ENCODE measurements at regions not wholly inside any gene's neighbourhood (a gene's known extent, or its start where the extent isn't known, plus 50 kb on each side); places are given as distances from the start of the nearest gene placed in this dataset.
A peak's percentile ranks its signal among the peaks of the same experiment; 100 is the strongest.

DNA sequence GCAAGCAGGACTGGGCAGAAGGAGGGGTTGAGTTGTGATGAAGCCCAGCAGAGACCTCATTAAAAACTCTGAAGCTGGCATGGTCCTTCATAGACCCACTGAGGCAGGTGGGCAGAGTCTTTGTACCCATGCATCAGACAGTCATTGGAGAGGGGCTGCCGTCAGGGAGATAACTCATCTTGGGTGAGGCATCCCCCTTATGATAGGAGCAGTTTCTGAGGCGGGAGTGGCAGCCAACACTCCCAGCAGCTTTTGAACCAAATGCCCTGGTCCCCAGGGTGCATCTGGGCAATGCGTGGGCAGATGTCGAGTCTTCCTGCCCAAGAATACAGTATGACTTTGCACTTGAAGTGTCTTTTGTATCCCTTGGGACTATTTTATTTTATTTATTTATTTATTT, 68.1 kb downstream of the HTR5A start:
- no peak for DNase-seq

DNA sequence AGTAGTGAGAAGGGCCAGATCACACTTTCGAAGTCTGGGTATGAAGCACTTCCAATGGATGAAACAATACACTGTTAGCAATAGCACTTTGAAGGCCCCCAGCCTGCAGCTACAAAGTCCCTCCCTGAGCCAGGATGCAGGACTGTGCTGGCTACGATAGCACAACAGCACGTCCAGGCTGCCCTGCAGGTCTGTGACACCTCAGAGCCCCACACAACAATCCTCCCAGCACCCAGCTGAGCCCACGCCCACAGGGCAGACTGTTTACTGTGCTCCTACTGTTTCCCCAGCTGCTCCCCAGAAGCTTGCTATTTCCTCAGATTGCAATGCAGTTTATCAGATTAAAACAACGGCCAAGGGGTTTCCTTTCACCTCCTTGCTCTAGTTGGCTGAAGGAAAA, 71.4 kb downstream of the HTR5A start:
- no peak for DNase-seq

DNA sequence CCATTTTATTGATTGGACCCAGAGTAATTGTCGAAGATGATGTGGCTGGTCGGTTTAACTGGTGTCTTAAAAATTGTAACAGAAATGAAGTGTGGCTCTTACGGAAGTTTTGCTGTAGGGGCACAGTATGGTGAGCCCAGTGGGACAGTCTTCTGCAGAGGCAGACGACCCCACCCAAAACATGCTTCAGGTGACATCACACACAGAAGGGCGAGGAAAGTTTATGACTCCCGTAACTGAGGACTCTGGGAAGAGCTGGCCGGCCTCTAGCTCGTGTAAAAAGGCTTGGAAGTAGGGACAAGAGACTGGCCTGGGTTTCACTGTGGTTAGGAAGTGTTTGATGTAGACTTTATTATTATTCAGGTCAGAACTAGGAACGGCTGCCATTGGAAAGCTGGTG, 73.3 kb downstream of the HTR5A start:
- no peak for DNase-seq

DNA sequence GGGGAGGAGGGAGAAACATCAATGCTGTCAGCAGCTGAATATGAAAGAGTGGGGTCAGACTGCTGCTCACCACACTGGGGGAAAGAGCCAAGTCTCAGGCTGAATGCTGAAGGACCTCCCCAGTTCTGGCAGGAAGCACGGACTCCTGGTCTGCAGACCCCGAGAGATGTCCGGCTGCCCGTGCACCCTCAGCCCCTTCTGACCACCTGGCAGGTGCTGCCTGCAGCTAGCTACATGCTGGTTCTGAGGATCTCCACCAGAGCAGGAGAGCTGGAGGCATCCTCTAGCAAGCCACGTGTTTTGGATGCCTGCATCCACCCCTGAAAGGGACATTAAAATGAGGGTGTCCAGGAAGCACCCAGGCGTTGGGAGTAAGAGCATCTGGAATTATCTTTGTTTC, 74.2 kb downstream of the HTR5A start:
- no peak for DNase-seq

DNA sequence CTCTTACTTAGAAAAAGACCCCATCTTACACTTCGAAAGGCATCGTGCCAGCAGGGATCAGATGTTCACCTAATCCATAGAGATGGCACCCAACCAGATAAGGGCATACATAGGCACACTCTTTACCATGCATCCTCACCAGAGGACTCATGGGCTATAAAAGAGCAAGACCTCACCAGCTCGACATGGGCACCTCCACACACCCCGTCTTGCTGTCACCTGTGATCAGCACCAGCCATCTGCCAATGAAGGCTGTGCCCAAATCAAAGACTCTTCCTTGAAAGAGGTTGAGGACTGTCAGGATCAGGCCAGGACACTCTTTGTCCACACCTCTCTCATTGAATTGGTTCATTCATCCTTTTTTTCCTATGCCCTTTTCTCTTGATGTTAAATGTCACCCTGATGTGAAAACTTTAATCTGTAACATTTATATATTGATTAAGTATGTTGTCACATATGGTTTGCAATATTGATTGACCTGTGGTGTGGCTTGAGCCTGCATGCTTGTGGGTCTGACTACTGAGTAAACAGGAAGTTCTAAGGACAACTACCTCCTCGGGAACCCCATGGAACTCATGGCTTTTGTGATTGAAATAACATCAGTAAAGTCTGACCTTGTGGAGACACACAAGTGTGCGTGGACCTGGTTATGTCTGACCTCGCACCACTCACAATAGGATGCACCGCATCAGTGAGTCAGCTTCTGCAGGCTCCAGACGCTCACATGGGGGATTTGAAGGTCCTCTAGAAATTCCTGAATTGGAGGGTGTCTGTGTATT, 75.5 kb downstream of the HTR5A start:
- DNase-seq = no peak

DNA sequence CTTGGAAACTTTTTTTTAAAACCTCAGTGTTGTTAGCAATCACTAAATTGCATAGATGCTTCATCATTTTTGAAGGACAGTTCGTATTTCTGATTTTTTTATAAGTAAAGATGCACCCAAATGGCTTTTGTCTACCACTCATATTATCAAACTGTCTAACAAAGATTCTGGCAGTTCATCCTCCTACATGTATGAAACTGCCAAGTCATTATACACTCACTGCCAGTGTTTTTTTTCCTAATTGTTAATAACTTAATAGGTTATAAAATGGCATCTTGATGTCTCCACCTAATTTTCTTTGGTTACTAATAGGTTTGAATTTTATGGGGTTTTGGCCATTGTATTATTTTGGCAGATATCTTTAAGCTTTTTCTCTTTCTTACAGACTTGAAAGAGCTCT, 77.0 kb downstream of the HTR5A start:
- DNase-seq = no peak

DNA sequence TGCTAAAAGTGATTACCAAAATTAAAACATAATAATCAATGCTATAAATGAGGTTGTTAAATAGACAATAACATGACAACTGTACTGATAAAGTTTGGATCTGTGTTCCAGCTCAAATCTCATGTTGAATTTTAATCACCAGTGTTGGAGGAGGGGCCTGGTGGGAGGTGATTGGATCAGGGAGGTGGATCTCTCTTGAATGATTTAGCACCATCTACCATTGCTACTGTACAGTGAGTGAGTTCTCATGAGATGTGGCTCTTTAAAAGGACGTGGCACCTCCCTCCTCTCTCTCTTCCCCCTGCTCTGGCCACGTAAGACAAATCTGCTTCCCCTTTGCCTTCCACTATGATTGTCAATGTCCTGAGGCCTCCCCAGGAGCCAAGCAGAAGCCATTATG, 77.5 kb downstream of the HTR5A start:
- no peak for DNase-seq

DNA sequence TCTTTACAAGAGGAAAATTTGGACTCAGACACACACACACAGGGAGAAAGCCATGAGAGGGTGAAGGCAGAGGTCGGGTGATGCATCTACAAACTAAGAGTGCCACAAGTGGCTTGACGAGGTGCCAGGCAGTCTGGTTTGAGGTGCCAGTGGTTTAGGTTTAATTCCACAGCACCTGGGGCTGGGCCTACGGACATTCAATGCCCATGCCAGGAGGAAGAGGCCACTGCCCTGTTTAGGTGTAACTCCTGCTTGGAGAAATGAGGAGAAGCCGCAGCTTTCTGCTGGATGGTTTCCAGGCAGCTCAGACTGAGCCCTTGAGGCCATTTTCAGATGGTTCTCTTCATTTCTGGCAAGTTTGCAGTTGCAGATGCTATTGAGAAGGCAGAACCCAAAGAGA, 83.6 kb downstream of the HTR5A start:
- DNase-seq = no peak

DNA sequence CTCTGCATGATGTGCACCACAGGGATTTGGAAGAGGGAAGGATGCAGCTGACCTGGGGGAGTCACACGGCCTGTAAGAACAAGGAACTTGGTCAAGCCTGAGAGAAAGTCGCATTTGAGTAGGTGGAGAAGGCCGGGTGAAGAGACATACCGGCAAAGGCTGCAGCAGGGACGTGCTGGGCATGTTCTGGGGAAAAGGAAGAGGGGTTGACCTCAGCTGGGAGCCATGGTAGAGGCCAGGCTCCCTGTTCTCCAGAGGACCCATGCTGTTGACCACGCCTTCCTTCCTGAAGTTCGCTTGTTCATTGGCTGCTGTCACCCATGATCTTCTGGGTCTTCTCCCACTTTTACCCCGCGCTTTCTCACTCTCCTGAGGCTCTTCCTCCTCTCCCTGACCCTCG, 84.5 kb downstream of the HTR5A start:
- no peak for DNase-seq

DNA sequence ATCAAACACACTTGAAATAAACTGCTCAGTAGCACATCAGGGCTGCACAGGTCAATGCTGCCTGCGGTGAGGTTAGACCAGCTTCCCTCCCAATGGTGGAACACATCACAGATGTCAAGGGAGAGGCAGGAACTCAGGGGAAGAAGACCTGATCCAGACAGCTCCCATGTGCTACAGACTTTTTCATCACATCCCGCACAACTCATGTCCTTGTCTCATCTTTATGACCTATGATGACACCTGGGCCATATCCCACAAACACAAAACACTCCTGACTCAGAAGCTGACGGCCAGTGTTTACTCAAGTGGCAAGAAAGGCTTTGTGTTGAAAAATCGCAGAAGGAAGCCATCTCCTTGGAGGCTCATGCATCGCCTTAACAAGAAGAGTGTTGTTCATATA, 91.6 kb downstream of the HTR5A start:
- DNase-seq = no peak

DNA sequence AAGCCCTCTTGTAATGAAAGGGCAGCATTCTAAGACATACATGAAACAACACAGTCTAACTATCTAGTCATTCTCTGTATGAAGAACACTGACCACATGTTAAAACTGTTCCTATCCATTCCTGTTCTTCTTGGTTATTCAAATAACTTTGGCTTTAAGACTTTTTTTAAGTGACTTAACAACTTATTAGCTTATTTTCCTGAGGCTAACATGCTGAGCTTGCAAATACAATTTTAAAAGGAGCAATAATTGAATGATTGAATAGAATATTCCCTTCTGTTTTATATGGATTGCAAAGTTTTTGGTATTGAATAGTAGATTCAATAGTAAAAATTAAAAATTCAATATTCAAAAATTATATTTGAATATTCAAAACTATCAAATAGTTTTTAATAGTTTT, 92.3 kb downstream of the HTR5A start:
- no peak for DNase-seq

DNA sequence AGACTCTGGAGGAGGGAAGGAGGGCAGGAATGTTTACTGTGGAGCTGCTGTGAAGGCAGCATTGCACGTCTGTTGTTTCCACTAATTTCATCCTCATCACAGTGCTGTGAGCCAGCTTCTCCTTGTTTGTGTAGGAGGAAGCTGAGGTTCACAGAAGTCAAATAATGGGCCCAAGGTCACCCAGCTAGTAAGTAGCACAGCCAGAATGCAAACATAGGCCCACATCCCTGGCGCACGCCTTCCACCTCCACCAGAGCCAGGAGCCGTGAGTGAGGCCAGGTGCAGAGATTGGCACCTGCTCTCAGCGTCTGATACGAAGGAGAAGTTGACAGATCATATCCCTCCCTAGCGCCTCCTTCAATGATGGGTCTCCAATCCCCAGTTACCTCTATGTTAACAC, 93.6 kb downstream of the HTR5A start:
- no peak for DNase-seq

DNA sequence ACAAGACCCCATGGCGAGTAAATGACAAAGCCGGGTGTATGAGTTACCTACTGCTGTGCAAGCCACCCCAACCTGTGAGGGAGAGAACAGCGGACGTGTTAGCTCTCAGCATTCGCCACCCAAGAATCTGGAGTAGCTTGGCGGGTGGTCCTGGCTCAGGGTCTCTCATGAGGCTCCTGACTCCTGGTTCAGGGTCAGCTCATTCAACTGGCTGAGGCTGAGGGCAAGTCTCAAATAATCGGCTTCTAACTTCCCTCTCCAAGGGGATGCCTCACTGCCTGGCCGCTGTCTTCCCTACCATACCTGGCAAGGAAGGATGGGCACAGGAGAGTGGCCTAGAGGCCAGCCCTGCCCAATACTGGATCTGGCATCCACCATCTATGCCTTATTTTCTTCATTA, 94.2 kb downstream of the HTR5A start:
- no peak for DNase-seq

DNA sequence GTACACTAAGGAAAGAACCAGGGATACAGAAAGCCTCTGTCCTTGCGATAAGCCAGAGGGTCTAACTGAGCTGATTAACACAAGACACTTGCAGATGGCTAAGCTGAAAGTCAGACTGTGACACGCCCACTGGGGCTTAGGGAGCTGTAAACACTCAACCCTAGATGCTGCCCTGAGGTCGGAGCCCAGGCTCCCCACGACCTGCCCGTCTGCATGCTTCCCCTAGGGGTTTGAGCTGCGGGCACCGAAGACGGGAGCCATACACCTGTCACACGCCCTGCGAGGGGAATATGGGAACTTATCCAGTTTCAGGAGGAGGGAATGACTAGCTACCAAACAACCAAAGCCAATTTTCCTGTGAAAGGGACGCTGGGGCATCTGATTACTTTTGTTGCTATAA, 96.0 kb downstream of the HTR5A start:
- DNase-seq = no peak

DNA sequence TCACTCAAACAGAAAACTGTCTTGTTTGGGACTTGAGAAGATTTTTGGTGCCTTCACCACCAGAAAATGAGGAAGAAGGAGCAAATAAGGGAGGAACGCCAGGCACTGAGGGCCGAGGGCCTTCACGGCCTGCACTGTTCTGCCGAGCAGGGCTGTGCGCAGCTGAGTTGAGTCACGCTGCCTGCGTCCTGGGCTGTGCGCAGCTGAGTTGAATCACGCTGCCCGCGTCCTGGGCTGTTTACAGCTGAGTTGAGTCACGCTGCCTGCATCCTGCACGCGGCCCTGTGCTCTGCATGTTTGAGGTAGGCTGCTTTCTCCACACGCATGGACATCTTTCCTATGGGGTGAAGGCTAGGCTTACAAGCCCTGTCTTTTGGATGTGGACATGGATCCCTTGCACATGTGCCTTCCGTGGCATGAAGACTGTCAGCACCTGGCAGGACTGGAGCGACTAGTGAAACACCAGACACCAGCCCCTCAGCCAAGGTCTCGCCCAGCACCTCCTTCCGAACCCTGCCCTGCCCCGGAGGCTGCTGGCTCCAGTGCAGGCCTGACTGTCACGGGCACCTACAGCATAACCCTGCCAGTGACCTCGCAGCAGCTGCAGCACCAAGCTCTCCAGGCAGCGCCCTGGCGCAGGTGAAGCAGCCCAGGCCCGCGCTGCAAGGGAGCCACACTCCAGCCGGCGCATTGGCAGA, 96.7 kb downstream of the HTR5A start:
- peak in 2 of 3 donors; percentile 36 to 73 for DNase-seq

DNA sequence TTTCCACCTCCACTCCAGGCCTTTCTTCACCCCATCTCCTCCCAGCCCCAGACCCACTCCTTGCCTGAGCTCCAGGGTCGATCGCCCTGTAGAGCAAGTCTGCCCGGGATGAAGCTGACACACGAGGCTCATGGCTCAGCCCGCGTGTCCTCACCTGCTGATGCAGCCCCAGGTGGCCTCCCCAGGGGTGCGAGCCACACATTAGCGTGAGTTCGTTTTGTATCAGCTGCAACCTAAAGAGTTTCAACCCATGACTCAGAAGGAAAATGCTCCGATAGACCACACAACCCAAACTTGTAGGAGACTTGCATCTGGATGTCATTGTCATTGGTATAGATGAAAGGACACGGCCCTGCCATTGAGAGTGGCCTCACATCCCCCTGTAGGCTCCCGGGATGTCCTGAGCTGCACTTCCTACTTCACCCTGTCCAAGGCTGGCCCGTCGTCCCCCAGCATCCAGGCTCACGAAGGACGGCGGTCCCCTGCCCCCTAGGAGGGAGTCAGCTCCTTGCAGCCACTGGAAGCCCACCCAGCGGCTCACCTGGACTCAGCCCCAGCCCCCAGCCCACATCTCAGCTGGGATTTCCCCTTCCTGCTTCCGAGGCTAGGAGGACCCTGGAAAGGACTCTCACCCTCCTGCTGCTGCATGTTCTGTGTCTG, 97.7 kb downstream of the HTR5A start:
- DNase-seq = no peak

DNA sequence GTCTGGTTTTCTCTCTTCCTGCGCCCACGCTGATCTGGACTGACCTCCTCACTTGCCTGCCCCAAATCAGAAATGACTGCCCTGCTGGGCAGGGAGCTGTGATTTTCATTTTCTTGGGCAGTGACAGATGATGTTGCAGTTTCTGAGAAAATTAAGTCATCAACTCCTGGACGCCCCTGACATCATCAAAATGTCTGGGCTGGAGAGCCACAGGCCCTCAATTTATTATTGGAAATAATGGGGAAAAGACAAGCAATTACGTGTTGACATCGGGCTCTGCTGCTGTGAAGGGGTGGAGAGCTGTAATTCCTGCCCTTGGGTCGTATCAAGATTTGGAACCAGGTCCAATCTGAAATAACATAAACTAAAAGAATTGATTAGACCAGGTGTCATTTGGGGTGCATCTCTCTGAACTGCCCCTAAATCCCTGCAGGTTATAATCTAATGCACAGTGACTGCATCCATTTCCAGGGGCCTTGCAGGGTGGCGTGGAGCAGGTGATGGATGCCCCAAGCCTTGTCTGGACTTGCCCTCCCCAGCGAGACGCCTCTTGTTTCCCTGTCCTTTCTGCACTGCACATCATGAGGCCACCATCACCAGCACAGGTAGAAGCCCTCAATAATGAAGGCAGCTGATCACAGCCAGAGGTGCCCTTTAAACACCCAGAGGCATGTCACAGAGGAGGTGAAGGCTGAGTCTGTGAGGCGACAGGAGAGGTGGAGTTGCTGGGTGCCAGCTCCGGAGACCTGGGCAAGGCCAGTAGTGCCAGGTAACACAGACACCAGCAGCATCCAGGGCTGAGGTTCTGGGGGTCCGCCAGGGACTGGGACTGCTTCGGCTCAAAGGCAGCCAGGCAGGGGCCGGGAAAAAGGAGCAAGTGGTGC, 98.7 kb downstream of the HTR5A start:
- no peak for DNase-seq

DNA sequence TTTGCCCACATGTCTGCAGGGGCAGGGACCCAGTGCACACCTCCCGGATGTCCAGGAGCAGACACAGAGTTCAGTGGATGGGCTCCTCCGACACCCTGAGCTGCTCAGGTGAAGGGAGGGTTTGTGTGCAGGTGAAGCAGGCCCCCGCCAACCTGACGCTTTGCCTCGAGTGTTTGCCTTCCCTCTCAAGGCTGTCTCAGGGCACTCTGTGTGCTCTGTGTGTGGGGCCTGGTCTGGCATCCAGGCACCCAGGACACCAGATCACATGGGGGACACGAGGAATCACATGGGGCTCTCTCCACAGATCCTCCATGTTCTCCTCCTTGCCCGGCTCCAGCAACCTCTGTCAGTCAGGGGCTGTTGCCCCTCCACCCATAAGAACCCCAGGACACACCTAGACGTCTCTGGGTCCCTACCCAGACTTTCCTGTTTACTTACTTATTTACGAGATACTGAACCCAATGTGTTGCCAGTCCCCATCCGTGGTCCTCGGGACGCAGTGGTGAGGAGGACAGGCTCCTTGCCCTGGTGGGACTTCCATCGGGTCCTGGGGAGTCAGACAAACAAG, 99.5 kb downstream of the HTR5A start:
- DNase-seq = no peak

DNA sequence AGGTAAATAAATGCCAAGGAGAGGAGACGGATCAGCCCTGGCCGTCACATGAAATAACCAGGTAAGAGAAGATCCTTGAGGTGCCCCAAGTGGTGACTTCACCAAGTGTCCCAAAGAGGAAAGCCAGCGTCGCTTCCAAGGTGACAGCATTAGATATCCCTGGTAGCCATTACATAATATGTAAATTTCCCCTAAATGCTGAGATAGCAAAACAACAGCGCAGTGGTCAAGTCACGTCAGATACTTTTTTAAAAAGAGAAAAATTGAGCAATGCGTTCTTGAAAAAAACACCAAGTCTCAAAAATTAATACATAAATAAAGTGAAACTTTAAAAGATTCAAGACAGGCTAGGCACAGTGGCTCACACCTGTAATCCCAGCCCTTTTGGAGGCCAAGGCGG, 100.2 kb downstream of the HTR5A start:
- DNase-seq = no peak

DNA sequence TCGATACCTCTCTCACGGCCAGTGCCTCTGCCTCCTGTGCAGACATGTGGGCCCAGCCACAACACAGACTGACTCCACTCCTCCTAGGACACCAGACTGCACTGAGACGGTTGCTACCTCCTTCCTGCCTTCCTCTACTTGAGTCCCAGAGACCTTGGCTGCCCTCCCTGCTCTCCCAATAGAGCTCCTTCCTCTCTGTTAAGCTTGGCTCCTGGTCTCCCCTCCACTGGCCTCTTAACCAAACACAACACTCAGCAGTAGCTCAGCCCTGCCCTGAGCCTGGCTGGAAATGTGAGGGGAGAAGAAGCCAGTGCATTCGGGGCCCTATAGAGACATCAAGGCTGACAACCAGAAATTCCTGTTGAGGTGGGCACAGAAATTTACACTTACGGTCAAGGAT, 102.0 kb downstream of the HTR5A start:
- no peak for DNase-seq

DNA sequence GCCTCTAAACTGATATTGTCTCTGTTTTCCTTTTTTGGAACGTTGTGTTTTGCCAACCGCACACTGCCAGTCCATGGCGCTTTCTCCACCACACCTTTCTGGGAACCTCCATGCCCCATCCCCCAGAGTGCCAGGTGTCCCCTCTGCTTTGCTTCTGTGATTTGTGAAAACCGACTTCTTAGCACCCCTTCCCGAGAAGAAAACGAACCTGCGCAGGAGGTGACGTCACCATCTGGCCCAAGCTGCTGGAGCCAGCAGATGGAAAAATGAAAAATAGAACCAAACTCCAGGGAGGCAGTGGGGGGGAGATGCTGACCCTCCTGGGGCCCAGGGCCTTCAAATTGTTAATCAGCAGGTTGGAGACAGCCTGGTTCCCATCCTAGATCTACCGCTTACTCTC, 103.8 kb downstream of the HTR5A start:
- DNase-seq = no peak

DNA sequence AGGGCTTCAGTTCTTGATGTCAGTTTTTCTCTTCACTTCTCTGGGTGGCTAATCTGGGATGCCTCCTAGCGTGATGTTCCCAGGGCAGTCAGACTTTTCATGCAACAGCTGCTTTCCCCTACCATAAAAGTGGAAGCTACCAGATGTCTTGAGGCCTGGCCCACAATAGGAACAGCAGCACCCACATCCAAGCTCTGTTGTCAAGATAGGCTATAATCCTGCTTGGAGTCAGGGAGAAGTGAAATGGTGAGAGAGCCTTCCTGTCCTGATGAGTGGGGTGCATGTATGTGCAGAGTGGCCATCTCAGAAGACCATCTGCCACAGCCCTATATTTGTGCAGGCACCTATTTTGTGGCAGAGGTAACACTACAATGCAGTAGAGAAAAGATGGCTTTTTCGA, 108.0 kb downstream of the HTR5A start:
- no peak for DNase-seq
